ENCODE measurements at regions not wholly inside any gene's neighbourhood (a gene's known extent, or its start where the extent isn't known, plus 50 kb on each side); places are given as distances from the start of the nearest gene placed in this dataset.

- POLR2A ChIA-PET: no interaction called here
- Histone ChIP-seq H3K27ac (ENCODE audit: extremely low read length, insufficient read depth, low read length) (no peak overlapping the region), H3K9ac (ENCODE audit: insufficient read depth, low read depth, low read length) (no peak overlapping the region), H3K79me2 (ENCODE audit: insufficient read depth, low read length) (no peaks in the 10 kb centered on the region), H3K4me2 (ENCODE audit: low read depth, low read length) (no peak overlapping the region), H3K4me1 (ENCODE audit: insufficient read depth, low read length) (no peaks in the 10 kb centered on the region), H3K27me3 (ENCODE audit: control insufficient read depth in 1 of 2, insufficient read depth in 2 of 2, low read length in 2 of 2) (no peaks in the 10 kb centered on the region), H4K20me1 (ENCODE audit: insufficient read depth, low read length) (no peaks in the 10 kb centered on the region), H2AFZ (ENCODE audit: low read length) (no peak overlapping the region), H3K4me3 (replicated peaks in 1 of 3; ENCODE audit: insufficient read depth in 1 of 3, low read depth in 2 of 3, low read length in 3 of 3) (no peak overlapping the region), H3K9me3 (ENCODE audit: low read length) (no peaks in the 10 kb centered on the region), H3K36me3 (replicated peaks in 1 of 2; ENCODE audit: control insufficient read depth in 1 of 2, insufficient read depth in 2 of 2, low read length in 2 of 2) (no peaks in the 10 kb centered on the region)
- CTCF ChIA-PET (ENCODE audit: low intra/inter-chr PET ratio, low total read pairs): interaction anchor here (1.0 to 1.7 kb wide), 6 partner anchors 65 to 1666 kb away, joined by 4 to 10 read pairs (median 6); no protein-coding TSS in a partner anchor
- peak; percentile 93 for FAIRE-seq
- no TSS peak for BruUV-seq (replicated peaks)
- peak; percentile 77 for DNase-seq (ENCODE audit: low spot score)
- in situ Hi-C loops (cut with HindIII; ENCODE audit: extremely low pct_ligation_motif_present, low pct_unique_long_range_greater_than_20kb) (no loop called here), intact Hi-C loops (cut with micrococcal nuclease; ENCODE audit: unreplicated experiment) (loop anchor here (1.0 to 5.0 kb wide), 5 partner anchors 113 to 1622 kb away; no protein-coding TSS in a partner anchor)
- peak; percentile 97 for ATAC-seq
- WGBS (ENCODE audit: low lambda C conversion rate): 40% methylated on average over 9 of the region's 9 CpGs
- TF ChIP-seq HOXA7 (CRISPR knock-in tag; IDR thresholded peaks at IDR 0.05): no peak
- no peak for TF ChIP-seq DRAP1 (CRISPR knock-in tag; IDR thresholded peaks at IDR 0.05)
- TF ChIP-seq RAD51 (IDR thresholded peaks at IDR 0.05; ENCODE audit: borderline replicate concordance): no peak
- TF ChIP-seq ZNF740 (CRISPR knock-in tag; IDR thresholded peaks at IDR 0.05): 0 out of 2 replicates have a peak, but pooled peaks have one; percentile 38
- no peak for TF ChIP-seq SIN3A (IDR thresholded peaks at IDR 0.05; ENCODE audit: borderline replicate concordance, low read depth, low read length)
- TF ChIP-seq TCF12 (IDR thresholded peaks at IDR 0.05): no peak
- no peak for TF ChIP-seq TCF12 (CRISPR knock-in tag; IDR thresholded peaks at IDR 0.05)
- TF ChIP-seq ZBTB2 (CRISPR knock-in tag; IDR thresholded peaks at IDR 0.05; ENCODE audit: low read depth): no peak
- no peak for TF ChIP-seq ZMAT3 (CRISPR knock-in tag; conservative IDR thresholded peaks at IDR 0.05)
- no peak for TF ChIP-seq SNAPC2 (CRISPR knock-in tag; IDR thresholded peaks at IDR 0.05)
- TF ChIP-seq ZBTB8A (CRISPR knock-in tag; IDR thresholded peaks at IDR 0.05; ENCODE audit: borderline replicate concordance, low read depth): no peak
- TF ChIP-seq ZNF782 (CRISPR knock-in tag; IDR thresholded peaks at IDR 0.05; ENCODE audit: borderline replicate concordance): no peak
- no peak for TF ChIP-seq ZNF615 (CRISPR knock-in tag; IDR thresholded peaks at IDR 0.05; ENCODE audit: borderline replicate concordance)
- TF ChIP-seq FOXO1 (CRISPR knock-in tag; IDR thresholded peaks at IDR 0.05): no peak
- no peak for TF ChIP-seq ZNF362 (CRISPR knock-in tag; IDR thresholded peaks at IDR 0.05; ENCODE audit: borderline replicate concordance)
- TF ChIP-seq PRDM10 (CRISPR knock-in tag; IDR thresholded peaks at IDR 0.05; ENCODE audit: low read depth): no peak
- no peak for TF ChIP-seq ZNF451 (CRISPR knock-in tag; IDR thresholded peaks at IDR 0.05)
Measured at GRCh38 chr2:204260162-204260877, 285.0 kb upstream of the PARD3B start.
